ENCODE measurements at regions not wholly inside any gene's neighbourhood (a gene's known extent, or its start where the extent isn't known, plus 50 kb on each side); places are given as distances from the start of the nearest gene placed in this dataset.

DNA sequence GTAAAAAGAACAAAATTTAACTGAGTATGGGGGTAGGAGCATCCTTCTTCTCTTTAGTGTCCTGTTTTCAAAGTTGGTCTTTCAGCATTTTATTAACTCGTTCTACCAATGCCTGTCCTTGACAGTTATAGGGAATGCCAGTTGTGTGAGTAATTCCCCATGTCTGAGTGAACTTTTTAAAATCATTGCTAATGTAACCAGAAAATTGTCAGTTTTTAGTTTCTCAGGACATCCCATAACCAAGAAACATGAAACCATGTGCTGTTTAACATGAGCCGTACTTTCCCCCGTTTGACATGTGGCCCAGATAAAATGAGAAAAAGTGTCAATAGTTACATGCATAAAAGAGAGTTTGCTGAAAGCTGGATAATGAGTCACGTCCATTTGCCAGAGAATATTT is 71.4 kb upstream of the ARL4D start:
- TF ChIP-seq, protein P1, sequence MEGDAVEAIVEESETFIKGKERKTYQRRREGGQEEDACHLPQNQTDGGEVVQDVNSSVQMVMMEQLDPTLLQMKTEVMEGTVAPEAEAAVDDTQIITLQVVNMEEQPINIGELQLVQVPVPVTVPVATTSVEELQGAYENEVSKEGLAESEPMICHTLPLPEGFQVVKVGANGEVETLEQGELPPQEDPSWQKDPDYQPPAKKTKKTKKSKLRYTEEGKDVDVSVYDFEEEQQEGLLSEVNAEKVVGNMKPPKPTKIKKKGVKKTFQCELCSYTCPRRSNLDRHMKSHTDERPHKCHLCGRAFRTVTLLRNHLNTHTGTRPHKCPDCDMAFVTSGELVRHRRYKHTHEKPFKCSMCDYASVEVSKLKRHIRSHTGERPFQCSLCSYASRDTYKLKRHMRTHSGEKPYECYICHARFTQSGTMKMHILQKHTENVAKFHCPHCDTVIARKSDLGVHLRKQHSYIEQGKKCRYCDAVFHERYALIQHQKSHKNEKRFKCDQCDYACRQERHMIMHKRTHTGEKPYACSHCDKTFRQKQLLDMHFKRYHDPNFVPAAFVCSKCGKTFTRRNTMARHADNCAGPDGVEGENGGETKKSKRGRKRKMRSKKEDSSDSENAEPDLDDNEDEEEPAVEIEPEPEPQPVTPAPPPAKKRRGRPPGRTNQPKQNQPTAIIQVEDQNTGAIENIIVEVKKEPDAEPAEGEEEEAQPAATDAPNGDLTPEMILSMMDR (IDR thresholded peaks at IDR 0.05), result no peak
- no peak for TF ChIP-seq EZH2 (IDR thresholded peaks at IDR 0.05)
